ENCODE measurements at regions not wholly inside any gene's neighbourhood (a gene's known extent, or its start where the extent isn't known, plus 50 kb on each side); places are given as distances from the start of the nearest gene placed in this dataset.

- Mint-ChIP-seq H3K27ac (no peak overlapping the region), H3K4me1 (0 out of 2 replicates have a peak, but pooled peaks cover 2% of the 10 kb centered on the region), H3K4me3 (no peak overlapping the region), H3K9me3 (no peaks in the 10 kb centered on the region), H3K36me3 (no peaks in the 10 kb centered on the region), H3K27me3 (ENCODE audit: low read depth) (no peaks in the 10 kb centered on the region)
- no peak for DNase-seq (ENCODE audit: low spot score)
- ChIA-PET POLR2A (interaction anchor here (0.8 kb wide), 1 partner anchor 9 kb away, joined by 3 read pairs; no protein-coding TSS in a partner anchor), CTCF (interaction anchor here (1.0 to 1.4 kb wide), 3 partner anchors 21 to 115 kb away, joined by 3 to 5 read pairs (median 3); no protein-coding TSS in a partner anchor)
- no peak for ATAC-seq
- no peak for TF ChIP-seq TP53 (CRISPR knock-in tag; IDR thresholded peaks at IDR 0.05)
- TF ChIP-seq, protein P1, sequence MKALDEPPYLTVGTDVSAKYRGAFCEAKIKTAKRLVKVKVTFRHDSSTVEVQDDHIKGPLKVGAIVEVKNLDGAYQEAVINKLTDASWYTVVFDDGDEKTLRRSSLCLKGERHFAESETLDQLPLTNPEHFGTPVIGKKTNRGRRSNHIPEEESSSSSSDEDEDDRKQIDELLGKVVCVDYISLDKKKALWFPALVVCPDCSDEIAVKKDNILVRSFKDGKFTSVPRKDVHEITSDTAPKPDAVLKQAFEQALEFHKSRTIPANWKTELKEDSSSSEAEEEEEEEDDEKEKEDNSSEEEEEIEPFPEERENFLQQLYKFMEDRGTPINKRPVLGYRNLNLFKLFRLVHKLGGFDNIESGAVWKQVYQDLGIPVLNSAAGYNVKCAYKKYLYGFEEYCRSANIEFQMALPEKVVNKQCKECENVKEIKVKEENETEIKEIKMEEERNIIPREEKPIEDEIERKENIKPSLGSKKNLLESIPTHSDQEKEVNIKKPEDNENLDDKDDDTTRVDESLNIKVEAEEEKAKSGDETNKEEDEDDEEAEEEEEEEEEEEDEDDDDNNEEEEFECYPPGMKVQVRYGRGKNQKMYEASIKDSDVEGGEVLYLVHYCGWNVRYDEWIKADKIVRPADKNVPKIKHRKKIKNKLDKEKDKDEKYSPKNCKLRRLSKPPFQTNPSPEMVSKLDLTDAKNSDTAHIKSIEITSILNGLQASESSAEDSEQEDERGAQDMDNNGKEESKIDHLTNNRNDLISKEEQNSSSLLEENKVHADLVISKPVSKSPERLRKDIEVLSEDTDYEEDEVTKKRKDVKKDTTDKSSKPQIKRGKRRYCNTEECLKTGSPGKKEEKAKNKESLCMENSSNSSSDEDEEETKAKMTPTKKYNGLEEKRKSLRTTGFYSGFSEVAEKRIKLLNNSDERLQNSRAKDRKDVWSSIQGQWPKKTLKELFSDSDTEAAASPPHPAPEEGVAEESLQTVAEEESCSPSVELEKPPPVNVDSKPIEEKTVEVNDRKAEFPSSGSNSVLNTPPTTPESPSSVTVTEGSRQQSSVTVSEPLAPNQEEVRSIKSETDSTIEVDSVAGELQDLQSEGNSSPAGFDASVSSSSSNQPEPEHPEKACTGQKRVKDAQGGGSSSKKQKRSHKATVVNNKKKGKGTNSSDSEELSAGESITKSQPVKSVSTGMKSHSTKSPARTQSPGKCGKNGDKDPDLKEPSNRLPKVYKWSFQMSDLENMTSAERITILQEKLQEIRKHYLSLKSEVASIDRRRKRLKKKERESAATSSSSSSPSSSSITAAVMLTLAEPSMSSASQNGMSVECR (CRISPR knock-in tag; IDR thresholded peaks at IDR 0.05; ENCODE audit: borderline replicate concordance), result no peak
Measured at GRCh38 chr18:8504424-8504823, 104.8 kb upstream of the RAB12 start.

DNA sequence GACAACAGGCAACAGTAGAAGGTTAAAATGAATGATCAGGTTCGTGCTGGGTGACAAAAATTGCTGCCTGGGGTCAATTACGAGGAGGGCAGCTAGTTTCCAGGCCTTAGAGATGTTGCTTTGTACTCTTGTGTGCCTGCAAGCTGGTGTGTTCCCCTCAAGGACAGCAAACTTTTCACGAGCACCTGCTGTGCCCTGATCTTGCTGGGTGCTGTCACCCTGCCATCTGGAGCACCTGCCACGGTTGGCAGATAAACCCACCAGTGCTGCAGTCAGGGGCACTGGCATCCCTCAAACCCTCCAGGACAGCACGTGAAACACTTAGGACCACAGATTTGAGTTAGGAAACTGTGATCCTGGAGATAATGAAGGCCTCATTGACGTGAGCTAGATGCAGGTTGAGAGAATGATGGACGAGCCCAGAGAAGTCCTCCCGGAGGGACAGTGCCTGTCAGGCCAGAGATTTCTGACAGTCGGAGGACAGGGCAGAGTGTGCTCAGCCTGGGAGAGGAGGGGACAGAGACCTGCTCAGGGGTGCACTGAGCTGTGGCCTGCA is 104.3 kb upstream of the RAB12 start:
- POLR2A ChIA-PET, result interaction anchor here (0.8 kb wide), 1 partner anchor 8 kb away, joined by 3 read pairs; no protein-coding TSS in a partner anchor
- H3K27ac Mint-ChIP-seq, result no peak overlapping the region
- H3K4me3 Mint-ChIP-seq, result no peak overlapping the region
- no peaks in the 10 kb centered on the region for H3K27me3 Mint-ChIP-seq (ENCODE audit: low read depth)
- no peaks in the 10 kb centered on the region for H3K36me3 Mint-ChIP-seq
- H3K4me1 Mint-ChIP-seq, result 0 out of 2 replicates have a peak, but pooled peaks cover 2% of the 10 kb centered on the region
- CTCF ChIA-PET, result interaction anchor here (1.0 to 1.4 kb wide), 3 partner anchors 21 to 116 kb away, joined by 3 to 5 read pairs (median 3); no protein-coding TSS in a partner anchor
- ATAC-seq, result no peak
- H3K9me3 Mint-ChIP-seq, result no peaks in the 10 kb centered on the region
- no peak for DNase-seq (ENCODE audit: low spot score)
- TF ChIP-seq ZNF138 (CRISPR knock-in tag; conservative IDR thresholded peaks at IDR 0.05) (no peak), JAZF1 (CRISPR knock-in tag; IDR thresholded peaks at IDR 0.05) (no peak), CBFB (CRISPR knock-in tag; IDR thresholded peaks at IDR 0.05; ENCODE audit: low read depth) (no peak), ZNF512 (CRISPR knock-in tag; IDR thresholded peaks at IDR 0.05; ENCODE audit: borderline replicate concordance) (no peak), CREB1 (CRISPR knock-in tag; IDR thresholded peaks at IDR 0.05) (no peak), E2F4 (CRISPR knock-in tag; IDR thresholded peaks at IDR 0.05; ENCODE audit: borderline replicate concordance, low read depth) (no peak), ZMAT4 (CRISPR knock-in tag; IDR thresholded peaks at IDR 0.05) (no peak), ATF6 (CRISPR knock-in tag; IDR thresholded peaks at IDR 0.05) (no peak), ZNF425 (CRISPR knock-in tag; conservative IDR thresholded peaks at IDR 0.05) (no peak), STAT6 (CRISPR knock-in tag; conservative IDR thresholded peaks at IDR 0.05; ENCODE audit: low read depth) (no peak)
- TF ChIP-seq, protein P2, sequence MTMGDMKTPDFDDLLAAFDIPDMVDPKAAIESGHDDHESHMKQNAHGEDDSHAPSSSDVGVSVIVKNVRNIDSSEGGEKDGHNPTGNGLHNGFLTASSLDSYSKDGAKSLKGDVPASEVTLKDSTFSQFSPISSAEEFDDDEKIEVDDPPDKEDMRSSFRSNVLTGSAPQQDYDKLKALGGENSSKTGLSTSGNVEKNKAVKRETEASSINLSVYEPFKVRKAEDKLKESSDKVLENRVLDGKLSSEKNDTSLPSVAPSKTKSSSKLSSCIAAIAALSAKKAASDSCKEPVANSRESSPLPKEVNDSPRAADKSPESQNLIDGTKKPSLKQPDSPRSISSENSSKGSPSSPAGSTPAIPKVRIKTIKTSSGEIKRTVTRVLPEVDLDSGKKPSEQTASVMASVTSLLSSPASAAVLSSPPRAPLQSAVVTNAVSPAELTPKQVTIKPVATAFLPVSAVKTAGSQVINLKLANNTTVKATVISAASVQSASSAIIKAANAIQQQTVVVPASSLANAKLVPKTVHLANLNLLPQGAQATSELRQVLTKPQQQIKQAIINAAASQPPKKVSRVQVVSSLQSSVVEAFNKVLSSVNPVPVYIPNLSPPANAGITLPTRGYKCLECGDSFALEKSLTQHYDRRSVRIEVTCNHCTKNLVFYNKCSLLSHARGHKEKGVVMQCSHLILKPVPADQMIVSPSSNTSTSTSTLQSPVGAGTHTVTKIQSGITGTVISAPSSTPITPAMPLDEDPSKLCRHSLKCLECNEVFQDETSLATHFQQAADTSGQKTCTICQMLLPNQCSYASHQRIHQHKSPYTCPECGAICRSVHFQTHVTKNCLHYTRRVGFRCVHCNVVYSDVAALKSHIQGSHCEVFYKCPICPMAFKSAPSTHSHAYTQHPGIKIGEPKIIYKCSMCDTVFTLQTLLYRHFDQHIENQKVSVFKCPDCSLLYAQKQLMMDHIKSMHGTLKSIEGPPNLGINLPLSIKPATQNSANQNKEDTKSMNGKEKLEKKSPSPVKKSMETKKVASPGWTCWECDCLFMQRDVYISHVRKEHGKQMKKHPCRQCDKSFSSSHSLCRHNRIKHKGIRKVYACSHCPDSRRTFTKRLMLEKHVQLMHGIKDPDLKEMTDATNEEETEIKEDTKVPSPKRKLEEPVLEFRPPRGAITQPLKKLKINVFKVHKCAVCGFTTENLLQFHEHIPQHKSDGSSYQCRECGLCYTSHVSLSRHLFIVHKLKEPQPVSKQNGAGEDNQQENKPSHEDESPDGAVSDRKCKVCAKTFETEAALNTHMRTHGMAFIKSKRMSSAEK (CRISPR knock-in tag; IDR thresholded peaks at IDR 0.05; ENCODE audit: borderline replicate concordance), result no peak
